ENCODE measurements at regions not wholly inside any gene's neighbourhood (a gene's known extent, or its start where the extent isn't known, plus 50 kb on each side); places are given as distances from the start of the nearest gene placed in this dataset.

- TF ChIP-seq REST (IDR thresholded peaks at IDR 0.05; ENCODE audit: low read depth) (no peak), CREB1 (IDR thresholded peaks at IDR 0.05; ENCODE audit: low read depth) (no peak)
Observed at GRCh38 chr2:103789381-103790095, 1027.7 kb downstream of the TMEM182 start.
